ENCODE measurements at regions not wholly inside any gene's neighbourhood (a gene's known extent, or its start where the extent isn't known, plus 50 kb on each side); places are given as distances from the start of the nearest gene placed in this dataset.

GRCh38 chr11:96680211-96681018 is 290.6 kb downstream of the JRKL start:
- Mint-ChIP-seq H3K27ac (no peak overlapping the region), H3K4me3 (no peak overlapping the region), H3K27me3 (ENCODE audit: insufficient read depth, low read depth) (no peaks in the 10 kb centered on the region), H3K4me1 (no peaks in the 10 kb centered on the region), H3K9me3 (no peaks in the 10 kb centered on the region), H3K36me3 (no peaks in the 10 kb centered on the region)
- Histone ChIP-seq H3K4me3 (no peak overlapping the region), H2AFZ (replicated peaks) (no peak overlapping the region), H3F3A (ENCODE audit: low read depth) (no peaks in the 10 kb centered on the region), H3K4me1 (no peaks in the 10 kb centered on the region), H3K27ac (no peak overlapping the region), H3K36me3 (no peaks in the 10 kb centered on the region), H3K9ac (no peak overlapping the region), H3K4me2 (no peak overlapping the region), H3K79me2 (ENCODE audit: low read depth) (no peaks in the 10 kb centered on the region), H4K20me1 (ENCODE audit: low read depth) (no peaks in the 10 kb centered on the region), H3K27me3 (no peaks in the 10 kb centered on the region), H3K9me3 (ENCODE audit: low read depth) (no peaks in the 10 kb centered on the region)
- no peak for DNase-seq (ENCODE audit: low spot score)
- TF ChIP-seq EZH2 (IDR thresholded peaks at IDR 0.05) (no peak), EZH2phosphoT487 (IDR thresholded peaks at IDR 0.05) (no peak), CTCF (IDR thresholded peaks at IDR 0.05) (no peak)

GRCh38 chr11:96681019-96681716 is 291.4 kb downstream of the JRKL start:
- Mint-ChIP-seq H3K4me3 (no peak overlapping the region), H3K36me3 (no peaks in the 10 kb centered on the region), H3K27me3 (ENCODE audit: insufficient read depth, low read depth) (no peaks in the 10 kb centered on the region), H3K4me1 (no peaks in the 10 kb centered on the region), H3K27ac (no peak overlapping the region), H3K9me3 (no peaks in the 10 kb centered on the region)
- no peak for DNase-seq (ENCODE audit: low spot score)
- TF ChIP-seq EZH2 (IDR thresholded peaks at IDR 0.05) (no peak), EZH2phosphoT487 (IDR thresholded peaks at IDR 0.05) (no peak), CTCF (IDR thresholded peaks at IDR 0.05) (no peak)
- Histone ChIP-seq H3K27me3 (no peaks in the 10 kb centered on the region), H3K9me3 (ENCODE audit: low read depth) (no peaks in the 10 kb centered on the region), H3K9ac (no peak overlapping the region), H3K4me1 (no peaks in the 10 kb centered on the region), H4K20me1 (ENCODE audit: low read depth) (no peaks in the 10 kb centered on the region), H3K27ac (no peak overlapping the region), H2AFZ (replicated peaks) (no peak overlapping the region), H3K4me3 (no peak overlapping the region), H3K4me2 (no peak overlapping the region), H3K79me2 (ENCODE audit: low read depth) (no peaks in the 10 kb centered on the region), H3K36me3 (no peaks in the 10 kb centered on the region), H3F3A (ENCODE audit: low read depth) (no peaks in the 10 kb centered on the region)

GRCh38 chr11:96694338-96694737 is 304.5 kb downstream of the JRKL start:
- Mint-ChIP-seq H3K9me3 (no peaks in the 10 kb centered on the region), H3K4me1 (no peaks in the 10 kb centered on the region), H3K27ac (no peak overlapping the region), H3K27me3 (ENCODE audit: insufficient read depth, low read depth) (no peaks in the 10 kb centered on the region), H3K4me3 (no peak overlapping the region), H3K36me3 (no peaks in the 10 kb centered on the region)
- no peak overlapping the region for H3K9ac ChIP-seq
- H3K4me3 ChIP-seq, result no peak overlapping the region
- H3K79me2 ChIP-seq (ENCODE audit: low read depth), result no peaks in the 10 kb centered on the region
- H3K4me2 ChIP-seq, result no peak overlapping the region
- H3K27ac ChIP-seq, result no peak overlapping the region
- DNase-seq (ENCODE audit: low spot score), result no peak
- no peaks in the 10 kb centered on the region for H4K20me1 ChIP-seq (ENCODE audit: low read depth)
- H2AFZ ChIP-seq (replicated peaks), result no peak overlapping the region
- no peaks in the 10 kb centered on the region for H3K4me1 ChIP-seq
- H3K36me3 ChIP-seq, result no peaks in the 10 kb centered on the region
- H3K27me3 ChIP-seq, result no peaks in the 10 kb centered on the region
- H3F3A ChIP-seq (ENCODE audit: low read depth), result no peaks in the 10 kb centered on the region
- no peaks in the 10 kb centered on the region for H3K9me3 ChIP-seq (ENCODE audit: low read depth)
- TF ChIP-seq EZH2phosphoT487 (IDR thresholded peaks at IDR 0.05), result no peak
- no peak for TF ChIP-seq EZH2 (IDR thresholded peaks at IDR 0.05)
- no peak for TF ChIP-seq CTCF (IDR thresholded peaks at IDR 0.05)
